ENCODE measurements at regions not wholly inside any gene's neighbourhood (a gene's known extent, or its start where the extent isn't known, plus 50 kb on each side); places are given as distances from the start of the nearest gene placed in this dataset.
"Not testable (repeated sequence)": the region's sequence is repeated elsewhere in the genome, so short reads cannot be mapped to it uniquely, and the experiment has no call there.

DNA sequence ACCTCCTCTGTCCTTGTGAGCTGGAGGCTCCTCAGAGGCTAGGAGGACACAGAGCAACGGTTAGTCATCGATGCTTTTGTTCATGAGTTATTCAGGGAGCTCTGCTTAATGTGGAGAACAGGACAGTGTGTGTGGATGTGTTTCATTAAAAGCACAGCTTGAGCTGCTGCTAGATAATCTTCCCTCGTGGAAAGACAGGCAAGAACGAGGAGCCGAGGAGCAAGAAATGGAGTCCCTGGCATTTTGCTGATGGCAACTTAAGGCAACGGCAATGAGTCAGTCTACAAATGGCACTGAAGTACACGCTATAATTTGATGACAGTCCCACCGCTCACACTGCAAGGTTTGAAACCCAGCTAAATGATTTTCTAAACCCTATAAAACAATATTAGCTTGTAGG is 106.2 kb downstream of the IGLL1 start:
- Histone ChIP-seq H3K27me3 (no peaks in the 10 kb centered on the region), H3K4me1 (no peaks in the 10 kb centered on the region), H3K36me3 (no peaks in the 10 kb centered on the region), H3K9me3 (no peaks in the 10 kb centered on the region), H3K27ac (no peak overlapping the region), H3K4me3 (no peak overlapping the region)
- 79 to 90% (median 87%) methylated on average over 8 of the region's 8 CpGs for WGBS, 5 donors
- intact Hi-C loops (cut with DNase I; ENCODE audit: low total_unique reads) = no loop called here
- no peak for DNase-seq
- TF ChIP-seq, protein P1, sequence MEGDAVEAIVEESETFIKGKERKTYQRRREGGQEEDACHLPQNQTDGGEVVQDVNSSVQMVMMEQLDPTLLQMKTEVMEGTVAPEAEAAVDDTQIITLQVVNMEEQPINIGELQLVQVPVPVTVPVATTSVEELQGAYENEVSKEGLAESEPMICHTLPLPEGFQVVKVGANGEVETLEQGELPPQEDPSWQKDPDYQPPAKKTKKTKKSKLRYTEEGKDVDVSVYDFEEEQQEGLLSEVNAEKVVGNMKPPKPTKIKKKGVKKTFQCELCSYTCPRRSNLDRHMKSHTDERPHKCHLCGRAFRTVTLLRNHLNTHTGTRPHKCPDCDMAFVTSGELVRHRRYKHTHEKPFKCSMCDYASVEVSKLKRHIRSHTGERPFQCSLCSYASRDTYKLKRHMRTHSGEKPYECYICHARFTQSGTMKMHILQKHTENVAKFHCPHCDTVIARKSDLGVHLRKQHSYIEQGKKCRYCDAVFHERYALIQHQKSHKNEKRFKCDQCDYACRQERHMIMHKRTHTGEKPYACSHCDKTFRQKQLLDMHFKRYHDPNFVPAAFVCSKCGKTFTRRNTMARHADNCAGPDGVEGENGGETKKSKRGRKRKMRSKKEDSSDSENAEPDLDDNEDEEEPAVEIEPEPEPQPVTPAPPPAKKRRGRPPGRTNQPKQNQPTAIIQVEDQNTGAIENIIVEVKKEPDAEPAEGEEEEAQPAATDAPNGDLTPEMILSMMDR (IDR thresholded peaks at IDR 0.05) = no peak
- TF ChIP-seq POLR2A (IDR thresholded peaks at IDR 0.05) (no peak), EP300 (IDR thresholded peaks at IDR 0.05) (no peak), POLR2AphosphoS5 (IDR thresholded peaks at IDR 0.05) (no peak)

GRCh38 chr22:23472376-23472775 is 107.7 kb downstream of the IGLL1 start:
- H3K27me3 ChIP-seq; intact Hi-C loops (cut with DNase I; ENCODE audit: low total_unique reads); H3K4me3 ChIP-seq; H3K4me1 ChIP-seq; H3K9me3 ChIP-seq; H3K36me3 ChIP-seq; H3K27ac ChIP-seq; DNase-seq: not testable (repeated sequence)
- 82 to 93% (median 86%) methylated on average over 7 of the region's 7 CpGs for WGBS, 5 donors

- TF ChIP-seq POLR2A (IDR thresholded peaks at IDR 0.05) = no peak
- TF ChIP-seq, protein P1 (IDR thresholded peaks at IDR 0.05) = no peak
- no peak for TF ChIP-seq EP300 (IDR thresholded peaks at IDR 0.05)
- TF ChIP-seq POLR2AphosphoS5 (IDR thresholded peaks at IDR 0.05) = no peak
- WGBS, 5 donors = 74 to 92% (median 86%) methylated on average over 3 of the region's 3 CpGs
- DNase-seq = no peak
- intact Hi-C loops (cut with DNase I; ENCODE audit: low total_unique reads) = no loop called here
- Histone ChIP-seq H3K36me3 (no peaks in the 10 kb centered on the region), H3K9me3 (no peaks in the 10 kb centered on the region), H3K27ac (no peak overlapping the region), H3K4me1 (peaks cover 0 to 6% (median 0%) of the 10 kb centered on the region in 4 donors), H3K27me3 (no peaks in the 10 kb centered on the region), H3K4me3 (no peak overlapping the region)
Measured at GRCh38 chr22:23471698-23472097, 108.4 kb downstream of the IGLL1 start.

GRCh38 chr22:23470811-23471389 is 109.2 kb downstream of the IGLL1 start:
- no peak overlapping the region for H3K27ac ChIP-seq
- no peak for DNase-seq
- no peaks in the 10 kb centered on the region for H3K27me3 ChIP-seq
- no peak for TF ChIP-seq EP300 (IDR thresholded peaks at IDR 0.05)
- no peak for TF ChIP-seq POLR2A (IDR thresholded peaks at IDR 0.05)
- no peak for TF ChIP-seq POLR2AphosphoS5 (IDR thresholded peaks at IDR 0.05)
- TF ChIP-seq, protein P1 (IDR thresholded peaks at IDR 0.05) = no peak
- no peak overlapping the region for H3K4me3 ChIP-seq
- WGBS, 5 donors = 91 to 96% (median 93%) methylated on average over 8 of the region's 8 CpGs
- intact Hi-C loops (cut with DNase I; ENCODE audit: low total_unique reads) = no loop called here
- H3K36me3 ChIP-seq = no peaks in the 10 kb centered on the region
- H3K9me3 ChIP-seq = no peaks in the 10 kb centered on the region
- peaks cover 0 to 6% (median 0%) of the 10 kb centered on the region in 4 donors for H3K4me1 ChIP-seq

DNA sequence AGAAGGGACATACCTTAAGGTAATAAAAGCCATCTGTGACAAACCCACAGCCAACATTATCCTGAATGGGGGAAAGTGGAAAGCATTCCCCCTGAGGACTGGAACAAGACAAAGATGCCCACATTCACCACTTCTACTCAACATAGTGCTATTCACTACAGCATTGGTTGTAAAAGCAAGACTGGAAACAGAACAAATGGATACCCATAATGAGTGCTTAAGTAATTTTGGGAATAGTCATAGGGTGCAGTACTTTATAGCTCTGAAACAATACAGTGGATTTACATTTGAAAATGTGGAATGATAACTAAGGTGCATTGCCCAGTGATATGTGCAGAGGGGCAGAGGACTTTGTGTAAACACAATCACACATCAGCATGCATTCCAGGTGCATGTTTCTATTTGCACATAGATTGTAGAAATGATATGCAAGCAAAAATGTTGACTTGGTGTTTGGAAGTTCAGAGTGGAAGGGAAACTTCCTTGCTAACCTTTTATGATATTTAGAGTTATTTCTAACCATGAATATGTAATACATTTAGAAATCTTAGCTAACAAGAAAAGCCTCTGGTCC is 112.3 kb downstream of the IGLL1 start:
- no peaks in the 10 kb centered on the region for H3K27me3 ChIP-seq
- no peak for TF ChIP-seq POLR2A (IDR thresholded peaks at IDR 0.05)
- no peak for TF ChIP-seq POLR2AphosphoS5 (IDR thresholded peaks at IDR 0.05)
- no peak for TF ChIP-seq EP300 (IDR thresholded peaks at IDR 0.05)
- TF ChIP-seq, protein P1 (IDR thresholded peaks at IDR 0.05) = no peak
- no peak overlapping the region for H3K27ac ChIP-seq
- peaks cover 0 to 6% (median 0%) of the 10 kb centered on the region in 4 donors for H3K4me1 ChIP-seq
- H3K36me3 ChIP-seq = no peaks in the 10 kb centered on the region
- H3K9me3 ChIP-seq = no peaks in the 10 kb centered on the region
- no peak overlapping the region for H3K4me3 ChIP-seq
- no peak for DNase-seq
- intact Hi-C loops (cut with DNase I; ENCODE audit: low total_unique reads) = no loop called here

Measured in stomach (tissue), 8 donors.